ENCODE measurements at regions not wholly inside any gene's neighbourhood (a gene's known extent, or its start where the extent isn't known, plus 50 kb on each side); places are given as distances from the start of the nearest gene placed in this dataset.

DNA sequence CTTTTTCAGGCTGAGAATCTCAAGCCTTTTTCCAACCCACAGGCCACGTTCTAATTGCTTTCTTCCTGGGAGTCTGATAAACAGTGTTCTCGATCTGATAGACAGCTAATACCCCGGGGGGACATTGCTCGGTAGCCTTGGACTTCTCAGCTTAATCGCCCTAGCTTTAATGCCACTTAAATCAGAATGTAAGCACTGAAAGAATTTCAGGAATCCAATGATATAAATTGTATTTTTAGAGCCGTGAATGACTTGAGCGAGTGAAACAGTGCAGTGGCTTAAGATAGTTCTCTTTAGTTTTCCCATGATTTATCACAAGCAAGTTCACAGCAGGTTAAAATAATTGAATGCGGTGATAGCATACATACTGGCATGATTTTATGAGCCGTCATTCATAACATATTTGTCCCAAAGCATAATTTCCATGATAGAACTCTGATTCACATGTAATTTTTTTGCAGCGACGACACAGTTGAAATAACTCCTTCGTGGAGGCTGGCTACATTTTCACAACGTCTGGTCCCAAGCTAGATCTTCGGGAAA lies 116.1 kb upstream of the MYOCD start:
- Histone ChIP-seq H3K36me3 (ENCODE audit: insufficient read depth, low read length, poor library complexity, severe bottlenecking) (no peaks in the 10 kb centered on the region), H3K9me3 (ENCODE audit: low read depth, low read length, poor library complexity, severe bottlenecking) (no peaks in the 10 kb centered on the region), H3K27me3 (replicated peaks; ENCODE audit: insufficient read depth, low read depth, low read length, poor library complexity) (peaks cover 12% of the 10 kb centered on the region), H3K4me3 (ENCODE audit: low read depth, low read length, poor library complexity, severe bottlenecking) (no peak overlapping the region), H3K27ac (ENCODE audit: low read depth, low read length, poor library complexity, severe bottlenecking) (no peak overlapping the region), H3K4me1 (ENCODE audit: insufficient read depth, low read length, poor library complexity, severe bottlenecking) (no peaks in the 10 kb centered on the region)
- no peak for TF ChIP-seq EZH2 (IDR thresholded peaks at IDR 0.05; ENCODE audit: borderline replicate concordance, low read depth, low read length, poor library complexity, severe bottlenecking)
- TF ChIP-seq, protein P1, sequence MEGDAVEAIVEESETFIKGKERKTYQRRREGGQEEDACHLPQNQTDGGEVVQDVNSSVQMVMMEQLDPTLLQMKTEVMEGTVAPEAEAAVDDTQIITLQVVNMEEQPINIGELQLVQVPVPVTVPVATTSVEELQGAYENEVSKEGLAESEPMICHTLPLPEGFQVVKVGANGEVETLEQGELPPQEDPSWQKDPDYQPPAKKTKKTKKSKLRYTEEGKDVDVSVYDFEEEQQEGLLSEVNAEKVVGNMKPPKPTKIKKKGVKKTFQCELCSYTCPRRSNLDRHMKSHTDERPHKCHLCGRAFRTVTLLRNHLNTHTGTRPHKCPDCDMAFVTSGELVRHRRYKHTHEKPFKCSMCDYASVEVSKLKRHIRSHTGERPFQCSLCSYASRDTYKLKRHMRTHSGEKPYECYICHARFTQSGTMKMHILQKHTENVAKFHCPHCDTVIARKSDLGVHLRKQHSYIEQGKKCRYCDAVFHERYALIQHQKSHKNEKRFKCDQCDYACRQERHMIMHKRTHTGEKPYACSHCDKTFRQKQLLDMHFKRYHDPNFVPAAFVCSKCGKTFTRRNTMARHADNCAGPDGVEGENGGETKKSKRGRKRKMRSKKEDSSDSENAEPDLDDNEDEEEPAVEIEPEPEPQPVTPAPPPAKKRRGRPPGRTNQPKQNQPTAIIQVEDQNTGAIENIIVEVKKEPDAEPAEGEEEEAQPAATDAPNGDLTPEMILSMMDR (conservative IDR thresholded peaks at IDR 0.05; ENCODE audit: low read depth, low read length): no peak
- peak; percentile 22 for DNase-seq (ENCODE audit: low spot score)
- no TSS peak for BruUV-seq (replicated peaks)
- ChIA-PET CTCF (no interaction called here), POLR2A (ENCODE audit: low non-redundant PET) (no interaction called here)
- intact Hi-C loops (cut with micrococcal nuclease; ENCODE audit: unreplicated experiment): loop anchor here (5.0 kb wide), 1 partner anchor 453 kb away; no protein-coding TSS in a partner anchor

DNA sequence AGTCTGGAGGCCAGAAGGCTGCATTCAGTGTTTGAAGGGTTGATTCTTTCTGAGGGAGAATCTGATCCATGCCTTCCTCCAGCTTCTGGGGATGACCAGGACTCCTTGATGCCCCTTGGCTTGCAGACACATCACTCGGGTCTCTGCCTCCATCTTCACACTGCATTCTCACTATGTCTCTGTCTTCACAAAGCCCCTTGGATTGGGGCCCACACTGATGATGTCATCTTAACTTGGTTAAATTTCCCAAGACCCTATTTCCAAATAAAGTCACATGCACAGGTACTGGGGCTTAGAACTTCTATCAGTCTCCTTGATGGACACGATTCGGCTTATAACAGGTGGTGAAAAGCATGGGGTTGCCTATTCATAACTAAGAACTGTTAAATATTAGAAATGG lies 112.1 kb upstream of the MYOCD start:
- H3K36me3 ChIP-seq (ENCODE audit: insufficient read depth, low read length, poor library complexity, severe bottlenecking): no peaks in the 10 kb centered on the region
- intact Hi-C loops (cut with micrococcal nuclease; ENCODE audit: unreplicated experiment): no loop called here
- no TSS peak for BruUV-seq (replicated peaks)
- TF ChIP-seq EZH2 (IDR thresholded peaks at IDR 0.05; ENCODE audit: borderline replicate concordance, low read depth, low read length, poor library complexity, severe bottlenecking): no peak
- TF ChIP-seq, protein P1 (conservative IDR thresholded peaks at IDR 0.05; ENCODE audit: low read depth, low read length): no peak
- H3K4me1 ChIP-seq (ENCODE audit: insufficient read depth, low read length, poor library complexity, severe bottlenecking): no peaks in the 10 kb centered on the region
- DNase-seq (ENCODE audit: low spot score): no peak
- POLR2A ChIA-PET (ENCODE audit: low non-redundant PET): no interaction called here
- CTCF ChIA-PET: no interaction called here
- no peak overlapping the region for H3K27ac ChIP-seq (ENCODE audit: low read depth, low read length, poor library complexity, severe bottlenecking)
- no peak overlapping the region for H3K4me3 ChIP-seq (ENCODE audit: low read depth, low read length, poor library complexity, severe bottlenecking)
- H3K9me3 ChIP-seq (ENCODE audit: low read depth, low read length, poor library complexity, severe bottlenecking): no peaks in the 10 kb centered on the region
- peaks cover 11% of the 10 kb centered on the region for H3K27me3 ChIP-seq (replicated peaks; ENCODE audit: insufficient read depth, low read depth, low read length, poor library complexity)

DNA sequence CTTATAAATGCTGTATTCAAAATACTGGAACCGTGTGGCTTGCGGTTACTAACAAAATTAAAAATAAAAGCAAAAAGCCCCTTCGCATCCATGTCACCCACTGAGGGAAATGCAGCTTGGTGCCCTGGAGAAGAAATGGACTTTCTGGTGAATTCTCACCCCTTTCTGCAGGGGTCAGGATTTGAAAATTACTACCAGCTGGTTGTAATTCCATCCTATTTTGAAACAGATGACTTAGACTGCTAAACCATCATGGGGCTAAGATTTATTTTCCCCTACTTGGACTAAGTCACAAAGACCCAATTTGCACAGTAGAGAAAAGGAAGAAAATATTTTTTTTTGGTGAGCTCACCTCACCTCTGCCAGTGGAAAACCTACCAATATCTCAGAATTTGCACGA lies 111.4 kb upstream of the MYOCD start:
- H3K4me3 ChIP-seq (ENCODE audit: low read depth, low read length, poor library complexity, severe bottlenecking): no peak overlapping the region
- no peak overlapping the region for H3K27ac ChIP-seq (ENCODE audit: low read depth, low read length, poor library complexity, severe bottlenecking)
- TF ChIP-seq, protein P1 (conservative IDR thresholded peaks at IDR 0.05; ENCODE audit: low read depth, low read length): no peak
- TF ChIP-seq EZH2 (IDR thresholded peaks at IDR 0.05; ENCODE audit: borderline replicate concordance, low read depth, low read length, poor library complexity, severe bottlenecking): no peak
- no peak for DNase-seq (ENCODE audit: low spot score)
- H3K27me3 ChIP-seq (replicated peaks; ENCODE audit: insufficient read depth, low read depth, low read length, poor library complexity): peaks cover 11% of the 10 kb centered on the region
- POLR2A ChIA-PET (ENCODE audit: low non-redundant PET): no interaction called here
- intact Hi-C loops (cut with micrococcal nuclease; ENCODE audit: unreplicated experiment): no loop called here
- no peaks in the 10 kb centered on the region for H3K36me3 ChIP-seq (ENCODE audit: insufficient read depth, low read length, poor library complexity, severe bottlenecking)
- no TSS peak for BruUV-seq (replicated peaks)
- no peaks in the 10 kb centered on the region for H3K9me3 ChIP-seq (ENCODE audit: low read depth, low read length, poor library complexity, severe bottlenecking)
- H3K4me1 ChIP-seq (ENCODE audit: insufficient read depth, low read length, poor library complexity, severe bottlenecking): no peaks in the 10 kb centered on the region
- CTCF ChIA-PET: no interaction called here
